ENCODE measurements at regions not wholly inside any gene's neighbourhood (a gene's known extent, or its start where the extent isn't known, plus 50 kb on each side); places are given as distances from the start of the nearest gene placed in this dataset.
A peak's percentile ranks its signal among the peaks of the same experiment; 100 is the strongest.

DNA sequence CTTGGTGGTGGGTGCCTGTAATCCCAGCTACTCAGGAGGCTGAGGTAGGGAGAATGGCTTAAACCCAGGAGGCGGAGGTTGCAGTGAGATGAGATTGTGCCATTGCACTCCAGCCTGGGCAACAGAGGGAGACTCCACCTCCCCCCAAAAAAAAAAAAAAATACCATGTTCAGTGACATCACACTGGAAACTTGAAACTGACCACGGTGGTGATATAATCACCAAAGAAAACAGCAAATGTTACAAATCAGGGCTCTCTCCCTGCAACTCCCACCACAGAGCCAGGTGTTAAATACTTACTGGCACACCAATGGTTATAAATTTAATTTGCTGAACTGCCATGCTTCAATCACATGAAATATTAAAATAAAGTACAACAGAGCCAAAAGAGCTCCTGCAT is 81.4 kb downstream of the ZNF608 start:
- no peak for DNase-seq (ENCODE audit: low read depth)
- H3K4me3 ChIP-seq (ENCODE audit: low read depth, low read length) = no peak overlapping the region
- in situ Hi-C loops (cut with HindIII; ENCODE audit: low sequenced_read_pairs) = no loop called here
- TF ChIP-seq, protein P1, sequence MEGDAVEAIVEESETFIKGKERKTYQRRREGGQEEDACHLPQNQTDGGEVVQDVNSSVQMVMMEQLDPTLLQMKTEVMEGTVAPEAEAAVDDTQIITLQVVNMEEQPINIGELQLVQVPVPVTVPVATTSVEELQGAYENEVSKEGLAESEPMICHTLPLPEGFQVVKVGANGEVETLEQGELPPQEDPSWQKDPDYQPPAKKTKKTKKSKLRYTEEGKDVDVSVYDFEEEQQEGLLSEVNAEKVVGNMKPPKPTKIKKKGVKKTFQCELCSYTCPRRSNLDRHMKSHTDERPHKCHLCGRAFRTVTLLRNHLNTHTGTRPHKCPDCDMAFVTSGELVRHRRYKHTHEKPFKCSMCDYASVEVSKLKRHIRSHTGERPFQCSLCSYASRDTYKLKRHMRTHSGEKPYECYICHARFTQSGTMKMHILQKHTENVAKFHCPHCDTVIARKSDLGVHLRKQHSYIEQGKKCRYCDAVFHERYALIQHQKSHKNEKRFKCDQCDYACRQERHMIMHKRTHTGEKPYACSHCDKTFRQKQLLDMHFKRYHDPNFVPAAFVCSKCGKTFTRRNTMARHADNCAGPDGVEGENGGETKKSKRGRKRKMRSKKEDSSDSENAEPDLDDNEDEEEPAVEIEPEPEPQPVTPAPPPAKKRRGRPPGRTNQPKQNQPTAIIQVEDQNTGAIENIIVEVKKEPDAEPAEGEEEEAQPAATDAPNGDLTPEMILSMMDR (IDR thresholded peaks at IDR 0.05; ENCODE audit: low read depth, low read length, missing control alignments) = no peak

DNA sequence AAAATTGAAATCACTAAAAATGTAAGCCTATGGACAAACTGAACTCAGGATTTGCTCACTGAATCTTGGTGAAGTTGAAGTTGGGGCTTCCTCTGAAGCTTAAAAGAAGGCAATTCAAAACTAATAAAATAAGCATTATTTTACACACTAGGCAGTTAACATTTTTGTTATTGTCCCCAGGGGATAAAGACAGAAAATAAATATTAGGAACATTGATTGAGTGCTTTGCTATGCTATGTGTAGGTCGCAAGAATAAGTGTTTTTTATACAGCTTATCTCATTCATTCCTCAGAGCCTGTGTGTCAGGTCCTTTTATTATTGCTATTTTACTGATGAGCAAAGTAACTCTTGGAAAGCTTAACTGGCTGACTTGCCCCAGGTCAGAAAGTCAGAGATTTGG is 82.2 kb downstream of the ZNF608 start:
- DNase-seq (ENCODE audit: low read depth) = no peak
- in situ Hi-C loops (cut with HindIII; ENCODE audit: low sequenced_read_pairs) = no loop called here
- H3K4me3 ChIP-seq (ENCODE audit: low read depth, low read length) = no peak overlapping the region
- TF ChIP-seq, protein P1 (IDR thresholded peaks at IDR 0.05; ENCODE audit: low read depth, low read length, missing control alignments) = no peak

DNA sequence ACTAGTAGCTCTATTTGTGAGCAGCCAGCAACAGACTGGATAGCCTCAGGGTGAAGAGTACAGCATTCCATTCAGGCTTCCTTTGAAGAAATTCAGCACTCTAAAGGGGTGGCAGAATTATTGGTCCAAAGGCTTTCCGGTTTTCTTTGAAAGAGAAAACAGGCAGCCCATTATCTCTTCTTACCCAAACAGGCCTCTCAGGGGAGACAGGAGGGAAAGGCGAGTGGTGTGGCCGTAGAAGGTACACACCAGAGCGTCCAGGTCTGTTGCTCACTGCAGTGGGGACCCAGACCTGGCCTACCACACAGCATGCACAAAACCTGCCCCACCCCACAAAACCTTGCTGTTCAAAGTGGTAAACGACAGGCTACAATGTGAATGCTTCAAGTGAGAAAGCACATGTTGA is 83.3 kb downstream of the ZNF608 start:
- in situ Hi-C loops (cut with HindIII; ENCODE audit: low sequenced_read_pairs) = no loop called here
- TF ChIP-seq, protein P1 (IDR thresholded peaks at IDR 0.05; ENCODE audit: low read depth, low read length, missing control alignments) = no peak
- no peak overlapping the region for H3K4me3 ChIP-seq (ENCODE audit: low read depth, low read length)
- DNase-seq (ENCODE audit: low read depth) = no peak

DNA sequence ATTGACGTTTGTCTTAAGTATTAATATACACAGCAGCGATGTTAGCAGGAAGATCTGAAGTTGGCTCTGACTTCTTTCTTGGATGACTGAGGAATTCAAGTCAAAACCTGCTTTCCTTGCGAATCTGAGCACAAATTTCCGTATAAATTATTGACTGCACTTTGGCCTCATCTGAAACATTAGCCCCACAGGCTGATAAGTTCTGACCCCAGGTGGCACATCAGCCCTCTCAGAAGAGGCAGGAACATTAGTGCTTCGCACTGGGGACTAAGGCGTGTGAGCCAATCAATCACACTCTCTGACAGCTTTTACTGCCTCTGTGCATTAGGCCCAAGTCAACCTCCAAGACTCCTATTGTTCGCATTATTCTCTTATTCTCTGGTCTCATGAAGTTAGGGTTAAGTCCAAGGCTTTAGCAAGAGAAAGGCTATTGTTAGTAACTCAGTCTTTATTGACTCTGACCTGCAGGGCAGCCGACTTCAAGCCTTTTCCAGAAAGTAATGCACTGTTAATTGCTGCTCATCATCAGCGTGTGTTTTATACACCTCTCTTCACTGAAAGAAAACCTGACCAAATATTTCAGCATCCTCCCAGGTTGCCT is 84.2 kb downstream of the ZNF608 start:
- TF ChIP-seq, protein P1 (IDR thresholded peaks at IDR 0.05; ENCODE audit: low read depth, low read length, missing control alignments) = no peak
- no peak for DNase-seq (ENCODE audit: low read depth)
- in situ Hi-C loops (cut with HindIII; ENCODE audit: low sequenced_read_pairs) = no loop called here
- H3K4me3 ChIP-seq (ENCODE audit: low read depth, low read length) = no peak overlapping the region

DNA sequence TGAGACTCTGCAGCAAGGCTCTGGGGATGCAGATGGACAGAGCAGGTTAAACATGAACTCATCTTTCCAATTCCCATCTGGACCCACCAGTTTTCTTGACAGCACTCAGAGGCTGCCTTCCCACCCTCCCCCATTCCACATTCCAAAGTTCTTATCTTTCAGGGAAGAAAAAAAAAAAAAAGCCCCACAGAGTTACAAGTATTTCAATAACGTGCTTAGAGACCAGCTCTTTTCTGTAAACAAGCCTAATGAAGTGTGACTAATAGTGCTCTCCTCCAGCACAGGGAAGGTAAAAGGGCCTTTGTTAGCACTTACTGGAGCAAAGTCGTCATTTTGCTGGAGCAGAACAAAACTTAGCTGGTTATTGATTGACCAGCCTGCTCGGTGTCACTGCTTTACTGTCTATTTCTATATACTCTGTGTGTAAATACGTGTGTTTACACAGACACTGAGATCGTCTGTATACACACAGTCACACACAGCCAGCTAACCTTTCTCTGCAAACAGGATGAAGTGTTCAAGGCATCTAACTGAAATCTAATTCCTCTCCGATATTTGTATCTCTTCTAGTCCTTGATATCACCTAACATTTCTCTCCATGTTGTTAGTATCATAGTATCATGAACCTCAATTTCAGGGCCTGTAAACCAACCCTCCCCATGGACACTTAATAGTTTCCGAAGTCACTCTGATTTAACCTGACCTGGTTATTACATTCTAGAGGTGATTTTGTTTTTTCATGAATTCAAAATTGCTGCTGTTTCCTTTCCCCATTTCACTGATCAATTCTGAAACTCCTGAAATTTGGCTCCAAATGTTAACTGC is 84.9 kb downstream of the ZNF608 start:
- peak; percentile 89 for DNase-seq (ENCODE audit: low read depth)
- TF ChIP-seq, protein P1 (IDR thresholded peaks at IDR 0.05; ENCODE audit: low read depth, low read length, missing control alignments) = no peak
- in situ Hi-C loops (cut with HindIII; ENCODE audit: low sequenced_read_pairs) = no loop called here
- no peak overlapping the region for H3K4me3 ChIP-seq (ENCODE audit: low read depth, low read length)

DNA sequence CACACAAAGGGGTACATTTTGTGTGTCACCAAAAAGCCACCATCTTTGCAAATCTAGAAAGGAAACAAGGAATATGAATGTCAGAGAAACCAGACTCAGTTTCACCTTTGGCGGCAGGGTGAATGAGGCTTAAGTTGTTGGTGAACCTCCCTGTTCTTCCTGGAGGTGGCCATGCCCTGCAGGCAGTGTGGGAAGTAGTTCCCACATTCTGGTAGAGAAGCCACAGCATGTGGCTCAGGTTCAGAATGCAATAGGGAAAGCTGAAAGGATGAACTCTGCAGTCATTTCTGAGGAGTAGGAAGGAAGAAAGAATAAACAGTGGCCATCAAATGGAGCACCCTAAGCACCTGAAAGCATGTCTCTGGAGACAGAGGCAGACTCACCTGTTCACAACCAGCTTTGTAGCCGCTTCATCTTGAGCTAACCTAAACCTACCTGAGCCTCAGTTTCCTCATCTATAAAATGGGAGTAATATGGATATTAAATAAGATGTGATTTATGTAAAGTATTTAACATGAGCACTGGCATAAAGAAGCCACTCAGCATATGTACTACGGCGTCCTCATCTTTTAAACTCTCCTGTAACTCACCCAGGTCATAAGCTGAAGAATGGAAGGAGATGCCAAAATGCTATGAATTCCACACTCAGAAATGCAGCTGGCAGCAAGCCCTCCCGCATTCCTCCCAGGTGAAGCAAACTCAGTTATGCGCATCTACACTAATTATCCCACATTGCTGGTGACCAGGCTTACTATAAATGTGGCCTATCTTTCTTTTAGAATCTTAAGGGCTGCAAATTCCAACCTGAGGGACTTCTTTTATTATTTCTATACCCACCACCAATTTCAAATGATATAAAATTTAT is 86.0 kb downstream of the ZNF608 start:
- TF ChIP-seq, protein P1 (IDR thresholded peaks at IDR 0.05; ENCODE audit: low read depth, low read length, missing control alignments) = peak; percentile 21
- peak; percentile 89 for DNase-seq (ENCODE audit: low read depth)
- H3K4me3 ChIP-seq (ENCODE audit: low read depth, low read length) = no peak overlapping the region
- in situ Hi-C loops (cut with HindIII; ENCODE audit: low sequenced_read_pairs) = no loop called here
